Progenitor cell of endocrine pancreas (in vitro differentiated cells): ENCODE measurements at regions not wholly inside any gene's neighbourhood (a gene's known extent, or its start where the extent isn't known, plus 50 kb on each side); places are given as distances from the start of the nearest gene placed in this dataset.

Experiments
- DNase-seq: peaks from one replicate; pipeline ENCODE4 v3.0.0; 2021; ENCODE audit warnings: low spot score; ENCODE audit not compliant: unreplicated experiment
- H3K27ac Mint-ChIP-seq: 2 replicates; pipeline ENCODE4 v1.8.0; 2021; ENCODE audit warnings: mild to moderate bottlenecking, moderate library complexity, mixed read lengths
- H3K27me3 Mint-ChIP-seq: 2 replicates; pipeline ENCODE4 v1.8.0; 2021; ENCODE audit warnings: mixed read lengths
- H3K36me3 Mint-ChIP-seq: 2 replicates; pipeline ENCODE4 v1.8.0; 2022; ENCODE audit warnings: mixed read lengths; ENCODE audit not compliant: insufficient read depth
- H3K4me1 Mint-ChIP-seq: 2 replicates; pipeline ENCODE4 v1.8.0; 2021; ENCODE audit warnings: low read depth, mixed read lengths
- H3K4me3 Mint-ChIP-seq: 2 replicates; pipeline ENCODE4 v1.8.0; 2021; ENCODE audit warnings: low read depth, mild to moderate bottlenecking, moderate library complexity, mixed read lengths
- H3K9me3 Mint-ChIP-seq: 2 replicates; pipeline ENCODE4 v1.8.0; 2021; ENCODE audit warnings: low read depth, mixed read lengths
- TF ChIP-seq, protein P1 (sequence below): fragments of 200-600 bp; sonication (generic); IDR thresholded peaks from one replicate; pipeline ENCODE4 v1.5.0; 2021; ENCODE audit warnings: antibody characterized with exemption, mild to moderate bottlenecking; ENCODE audit not compliant: unreplicated experiment

- Mint-ChIP-seq H3K27me3 (no peaks in the 10 kb centered on the region), H3K4me3 (no peak overlapping the region), H3K9me3 (peaks cover 14% of the 10 kb centered on the region), H3K27ac (no peak overlapping the region), H3K36me3 (no peaks in the 10 kb centered on the region), H3K4me1 (no peaks in the 10 kb centered on the region)
- TF ChIP-seq, protein P1, sequence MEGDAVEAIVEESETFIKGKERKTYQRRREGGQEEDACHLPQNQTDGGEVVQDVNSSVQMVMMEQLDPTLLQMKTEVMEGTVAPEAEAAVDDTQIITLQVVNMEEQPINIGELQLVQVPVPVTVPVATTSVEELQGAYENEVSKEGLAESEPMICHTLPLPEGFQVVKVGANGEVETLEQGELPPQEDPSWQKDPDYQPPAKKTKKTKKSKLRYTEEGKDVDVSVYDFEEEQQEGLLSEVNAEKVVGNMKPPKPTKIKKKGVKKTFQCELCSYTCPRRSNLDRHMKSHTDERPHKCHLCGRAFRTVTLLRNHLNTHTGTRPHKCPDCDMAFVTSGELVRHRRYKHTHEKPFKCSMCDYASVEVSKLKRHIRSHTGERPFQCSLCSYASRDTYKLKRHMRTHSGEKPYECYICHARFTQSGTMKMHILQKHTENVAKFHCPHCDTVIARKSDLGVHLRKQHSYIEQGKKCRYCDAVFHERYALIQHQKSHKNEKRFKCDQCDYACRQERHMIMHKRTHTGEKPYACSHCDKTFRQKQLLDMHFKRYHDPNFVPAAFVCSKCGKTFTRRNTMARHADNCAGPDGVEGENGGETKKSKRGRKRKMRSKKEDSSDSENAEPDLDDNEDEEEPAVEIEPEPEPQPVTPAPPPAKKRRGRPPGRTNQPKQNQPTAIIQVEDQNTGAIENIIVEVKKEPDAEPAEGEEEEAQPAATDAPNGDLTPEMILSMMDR = no peak
- DNase-seq = no peak
Observed at GRCh38 chrX:150253959-150254620, 109.0 kb upstream of the MAMLD1 start.

- no peaks in the 10 kb centered on the region for H3K36me3 Mint-ChIP-seq
- peaks cover 9% of the 10 kb centered on the region for H3K9me3 Mint-ChIP-seq
- H3K27ac Mint-ChIP-seq = no peak overlapping the region
- TF ChIP-seq, protein P1 = no peak
- H3K4me1 Mint-ChIP-seq = no peaks in the 10 kb centered on the region
- no peak for DNase-seq
- no peak overlapping the region for H3K4me3 Mint-ChIP-seq
- no peaks in the 10 kb centered on the region for H3K27me3 Mint-ChIP-seq
Observed at GRCh38 chrX:150254909-150255308, 108.2 kb upstream of the MAMLD1 start.

GRCh38 chrX:150255441-150256296 lies 107.4 kb upstream of the MAMLD1 start:
- TF ChIP-seq, protein P1 = no peak
- DNase-seq = no peak
- Mint-ChIP-seq H3K4me3 (no peak overlapping the region), H3K27ac (no peak overlapping the region), H3K36me3 (no peaks in the 10 kb centered on the region), H3K27me3 (no peaks in the 10 kb centered on the region), H3K4me1 (no peaks in the 10 kb centered on the region), H3K9me3 (peaks cover 9% of the 10 kb centered on the region)

DNA sequence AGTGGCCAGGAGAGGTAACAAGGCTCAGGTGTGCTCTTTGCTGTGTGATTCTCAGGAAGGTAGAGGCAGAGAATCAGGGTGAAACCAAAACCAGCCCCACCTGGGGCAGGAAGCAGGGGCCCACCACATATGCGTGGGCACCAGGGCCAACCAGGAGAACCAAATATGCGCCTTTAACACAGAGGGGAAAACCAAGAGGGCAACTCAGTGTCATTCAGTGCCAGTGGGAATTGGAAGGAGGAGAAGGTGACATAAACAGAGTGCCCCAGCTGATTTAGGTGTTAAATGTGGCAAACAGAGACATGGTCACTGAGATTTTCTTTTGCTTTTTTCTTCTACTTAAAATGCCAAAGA lies 106.8 kb upstream of the MAMLD1 start:
- H3K4me3 Mint-ChIP-seq = no peak overlapping the region
- no peak overlapping the region for H3K27ac Mint-ChIP-seq
- H3K27me3 Mint-ChIP-seq = no peaks in the 10 kb centered on the region
- H3K36me3 Mint-ChIP-seq = no peaks in the 10 kb centered on the region
- TF ChIP-seq, protein P1 = no peak
- DNase-seq = no peak
- H3K4me1 Mint-ChIP-seq = no peaks in the 10 kb centered on the region
- peaks cover 9% of the 10 kb centered on the region for H3K9me3 Mint-ChIP-seq

- Mint-ChIP-seq H3K9me3 (peaks cover 14% of the 10 kb centered on the region), H3K27me3 (no peaks in the 10 kb centered on the region), H3K27ac (no peak overlapping the region), H3K4me3 (no peak overlapping the region), H3K36me3 (no peaks in the 10 kb centered on the region), H3K4me1 (no peaks in the 10 kb centered on the region)
- DNase-seq = no peak
- TF ChIP-seq, protein P1 = no peak
Observed at GRCh38 chrX:150257353-150258175, 105.6 kb upstream of the MAMLD1 start.
